ENCODE measurements at regions not wholly inside any gene's neighbourhood (a gene's known extent, or its start where the extent isn't known, plus 50 kb on each side); places are given as distances from the start of the nearest gene placed in this dataset.

- no peak overlapping the region for H3K4me3 ChIP-seq (ENCODE audit: low read depth, poor library complexity, severe bottlenecking)
- no peak for TF ChIP-seq POLR2A (IDR thresholded peaks at IDR 0.05)
- no peak for TF ChIP-seq CTCF (IDR thresholded peaks at IDR 0.05)
- DNase-seq (ENCODE audit: low spot score in 2 of 2) = no peak
- whole genome bisulfite sequencing, 2 donors = 55 to 57% methylated on average over 4 of the region's 4 CpGs
- intact Hi-C loops (cut with DNase I; ENCODE audit: low total_unique reads) = no loop called here
These were observed 93.8 kb downstream of the HS3ST1 start for GRCh38 chr4:11334887-11335286.

GRCh38 chr4:11328401-11328800 lies 100.3 kb downstream of the HS3ST1 start:
- DNase-seq (ENCODE audit: low spot score in 2 of 2) = no peak
- TF ChIP-seq POLR2A (IDR thresholded peaks at IDR 0.05) = no peak
- TF ChIP-seq CTCF (IDR thresholded peaks at IDR 0.05) = no peak
- no peak overlapping the region for H3K4me3 ChIP-seq (ENCODE audit: low read depth, poor library complexity, severe bottlenecking)
- intact Hi-C loops (cut with DNase I; ENCODE audit: low total_unique reads) = no loop called here
- WGBS, 2 donors = 55 to 72% methylated on average over 2 of the region's 2 CpGs

GRCh38 chr4:11326021-11326420 lies 102.7 kb downstream of the HS3ST1 start:
- no peak overlapping the region for H3K4me3 ChIP-seq (ENCODE audit: low read depth, poor library complexity, severe bottlenecking)
- TF ChIP-seq CTCF (IDR thresholded peaks at IDR 0.05) (no peak), POLR2A (IDR thresholded peaks at IDR 0.05) (no peak)
- no peak for DNase-seq (ENCODE audit: low spot score in 2 of 2)
- 83 to 90% methylated on average over 2 of the region's 2 CpGs for WGBS, 2 donors
- intact Hi-C loops (cut with DNase I; ENCODE audit: low total_unique reads) = no loop called here

GRCh38 chr4:11323771-11324170 lies 104.9 kb downstream of the HS3ST1 start:
- DNase-seq (ENCODE audit: low spot score in 2 of 2) = no peak
- H3K4me3 ChIP-seq (ENCODE audit: low read depth, poor library complexity, severe bottlenecking) = no peak overlapping the region
- TF ChIP-seq CTCF (IDR thresholded peaks at IDR 0.05) (no peak), POLR2A (IDR thresholded peaks at IDR 0.05) (no peak)
- intact Hi-C loops (cut with DNase I; ENCODE audit: low total_unique reads) = no loop called here

- intact Hi-C loops (cut with DNase I; ENCODE audit: low total_unique reads) = no loop called here
- DNase-seq (ENCODE audit: low spot score in 2 of 2) = no peak
- 65 to 70% methylated on average over 6 of the region's 6 CpGs for WGBS, 2 donors
- TF ChIP-seq CTCF (IDR thresholded peaks at IDR 0.05) (no peak), POLR2A (IDR thresholded peaks at IDR 0.05) (no peak)
- H3K4me3 ChIP-seq (ENCODE audit: low read depth, poor library complexity, severe bottlenecking) = no peak overlapping the region
These were observed 115.3 kb downstream of the HS3ST1 start for GRCh38 chr4:11313157-11313943.

- DNase-seq (ENCODE audit: low spot score in 2 of 2) = no peak
- intact Hi-C loops (cut with DNase I; ENCODE audit: low total_unique reads) = no loop called here
- no peak overlapping the region for H3K4me3 ChIP-seq (ENCODE audit: low read depth, poor library complexity, severe bottlenecking)
- no peak for TF ChIP-seq CTCF (IDR thresholded peaks at IDR 0.05)
- no peak for TF ChIP-seq POLR2A (IDR thresholded peaks at IDR 0.05)
These were observed 116.3 kb downstream of the HS3ST1 start for GRCh38 chr4:11312389-11312788.
